HK-2 (cell line): ENCODE measurements at regions not wholly inside any gene's neighbourhood (a gene's known extent, or its start where the extent isn't known, plus 50 kb on each side); places are given as distances from the start of the nearest gene placed in this dataset.

Source experiments
- DNase-seq: peaks from one replicate; pipeline ENCODE4 v3.0.0-alpha.2; 2018; ENCODE audit not compliant: unreplicated experiment

GRCh38 chr1:186557147-186557777, 96.3 kb upstream of the PDC start:
- DNase-seq = no peak

- DNase-seq = no peak
Observed at GRCh38 chr1:186550832-186551231, 89.9 kb upstream of the PDC start.

- no peak for DNase-seq
Observed at GRCh38 chr1:186541003-186541402, 80.1 kb upstream of the PDC start.

GRCh38 chr1:186540521-186540920, 79.6 kb upstream of the PDC start:
- DNase-seq = no peak

GRCh38 chr1:186536273-186536890, 75.5 kb upstream of the PDC start:
- no peak for DNase-seq

- no peak for DNase-seq
Observed at GRCh38 chr1:186535388-186536133, 74.6 kb upstream of the PDC start.

GRCh38 chr1:186534401-186534800, 73.5 kb upstream of the PDC start:
- no peak for DNase-seq

- no peak for DNase-seq
Observed at GRCh38 chr1:186532466-186532865, 71.6 kb upstream of the PDC start.

GRCh38 chr1:186531561-186532165, 70.7 kb upstream of the PDC start:
- no peak for DNase-seq

- no peak for DNase-seq
Observed at GRCh38 chr1:186530109-186530508, 69.2 kb upstream of the PDC start.

GRCh38 chr1:186519982-186520381, 59.1 kb upstream of the PDC start:
- no peak for DNase-seq

- DNase-seq = no peak
Observed at GRCh38 chr1:186518822-186519381, 58.0 kb upstream of the PDC start.

GRCh38 chr1:186518395-186518794, 57.5 kb upstream of the PDC start:
- no peak for DNase-seq

GRCh38 chr1:186514367-186514766, 53.5 kb upstream of the PDC start:
- no peak for DNase-seq

- DNase-seq = no peak
Observed at GRCh38 chr1:186513526-186513925, 52.6 kb upstream of the PDC start.

GRCh38 chr1:186512698-186513457, 52.0 kb upstream of the PDC start:
- no peak for DNase-seq

GRCh38 chr1:186511761-186512637, 51.1 kb upstream of the PDC start:
- DNase-seq = no peak
